ENCODE measurements at regions not wholly inside any gene's neighbourhood (a gene's known extent, or its start where the extent isn't known, plus 50 kb on each side); places are given as distances from the start of the nearest gene placed in this dataset.

GRCh38 chr14:54048736-54049135 is 92.1 kb upstream of the BMP4 start:
- TF ChIP-seq CTCF (IDR thresholded peaks at IDR 0.05): no peak
- no peak for TF ChIP-seq POLR2A (IDR thresholded peaks at IDR 0.05)

All from right lobe of liver (tissue), 4 donors.